ENCODE measurements at regions not wholly inside any gene's neighbourhood (a gene's known extent, or its start where the extent isn't known, plus 50 kb on each side); places are given as distances from the start of the nearest gene placed in this dataset.

DNA sequence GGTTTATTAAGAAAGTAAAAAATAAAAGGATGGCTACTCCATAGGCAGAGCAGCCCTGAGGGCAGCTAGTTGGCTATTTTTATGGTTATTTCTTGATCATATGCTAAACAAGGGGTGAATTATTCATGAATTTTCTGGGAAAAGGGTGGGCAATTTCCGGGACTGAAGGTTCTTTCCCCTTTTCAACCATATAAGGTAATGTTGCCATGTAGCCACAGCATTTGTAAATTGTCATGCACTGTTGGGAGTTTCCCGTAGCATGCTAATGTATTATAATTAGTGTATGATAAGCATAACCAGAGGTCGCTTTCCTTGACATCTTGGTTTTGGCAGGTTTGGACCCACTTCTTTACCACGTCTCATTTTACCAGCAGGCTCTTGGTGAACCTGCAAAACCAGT is 610.4 kb upstream of the B3GAT1 start:
- TF ChIP-seq POLR2A (IDR thresholded peaks at IDR 0.05; ENCODE audit: low read length) (no peak), GATA1 (IDR thresholded peaks at IDR 0.05; ENCODE audit: low read depth, low read length) (no peak)
